Endothelial cell of umbilical vein (primary cell): ENCODE measurements at regions not wholly inside any gene's neighbourhood (a gene's known extent, or its start where the extent isn't known, plus 50 kb on each side); places are given as distances from the start of the nearest gene placed in this dataset.

Experiments used
- BruUV-seq: library from RNA; stranded (reverse); fragments of 400-500 nt; replicated peaks from 2 replicates; lab custom pipeline; 2021; lab: Mats Ljungman, UMichigan
- CTCF ChIA-PET: fragments of 300-600, 350-600 bp; sonication (Branson Sonifier 250); formaldehyde crosslinking; loops from one replicate; lab custom pipeline; 2021; ENCODE audit warnings: antibody characterized with exemption, inconsistent platforms; lab: Charles Lee
- POLR2A ChIA-PET: fragments of 300-600, 350-600 bp; sonication (Branson Sonifier 250); formaldehyde crosslinking; loops from one replicate; lab custom pipeline; 2021; ENCODE audit warnings: antibody characterized with exemption, inconsistent platforms; lab: Charles Lee
- DNase-seq: peaks from one replicate; pipeline ENCODE4 v3.0.0-alpha.2; 2011; ENCODE audit warnings: low read depth, low spot score
- FAIRE-seq: peaks from 2 replicates; lab custom pipeline; 2011; peaks lifted over from hg19 to GRCh38; lab: Jason Lieb, UNC
- H2AFZ ChIP-seq: 2 replicates; pipeline ENCODE4 v1.6.0; 2012; ENCODE audit warnings: low read depth, low read length, control low read depth, inconsistent platforms
- H3K27ac ChIP-seq: 2 replicates; pipeline ENCODE4 v1.5.1; 2011; ENCODE audit warnings: low read depth, mild to moderate bottlenecking, control low read depth, low read length, moderate library complexity; ENCODE audit not compliant: insufficient read depth
- H3K27me3 ChIP-seq, 2 experiments: 2 replicates each; pipeline versions ENCODE4 v1.6.0 to v1.6.1; 2011; ENCODE audit warnings: low read length in 2 of 2, mixed read lengths in 1 of 2; ENCODE audit not compliant: control insufficient read depth in 2 of 2, insufficient read depth in 2 of 2
- H3K36me3 ChIP-seq, 2 experiments: 2 replicates in 1 of 2; 3 replicates in 1 of 2; pipeline ENCODE4 v1.5.1; 2011; ENCODE audit warnings: low read length in 2 of 2, mild to moderate bottlenecking in 1 of 2, moderate library complexity in 1 of 2; ENCODE audit not compliant: control insufficient read depth in 2 of 2, insufficient read depth in 2 of 2; ENCODE audit errors: extremely low read depth in 1 of 2
- H3K4me1 ChIP-seq: 3 replicates; pipeline ENCODE4 v1.5.1; 2011; ENCODE audit warnings: mild to moderate bottlenecking, low read length; ENCODE audit not compliant: control insufficient read depth, insufficient read depth; ENCODE audit errors: extremely low read depth
- H3K4me2 ChIP-seq: 2 replicates; pipeline ENCODE4 v1.6.1; 2011; ENCODE audit warnings: low read length, control low read depth, mixed read lengths; ENCODE audit not compliant: insufficient read depth
- H3K4me3 ChIP-seq, 3 experiments: fragments of 200-600 bp in 1 of 3; sonication (generic), shearing (Covaris generic) in 1 of 3; replicated peaks in 1 of 3; 2 replicates each; pipeline ENCODE4 v1.5.1; 2011 to 2016; ENCODE audit warnings: control low read depth in 3 of 3, low read length in 3 of 3, mild to moderate bottlenecking in 2 of 3, inconsistent platforms in 1 of 3, low read depth in 1 of 3, moderate library complexity in 1 of 3; ENCODE audit not compliant: insufficient read depth in 1 of 3
- H3K79me2 ChIP-seq: 2 replicates; pipeline ENCODE4 v1.6.0; 2012; ENCODE audit warnings: low read length, inconsistent platforms; ENCODE audit not compliant: control insufficient read depth, insufficient read depth
- H3K9ac ChIP-seq: replicated peaks from 2 replicates; pipeline ENCODE3; 2011; ENCODE audit warnings: low read length, control low read depth; ENCODE audit not compliant: insufficient read depth; ENCODE audit errors: extremely low read depth
- H3K9me1 ChIP-seq: replicated peaks from 3 replicates; pipeline ENCODE4 v1.6.0; 2011; ENCODE audit warnings: mild to moderate bottlenecking, low read length; ENCODE audit not compliant: control insufficient read depth, insufficient read depth; ENCODE audit errors: extremely low read depth
- H3K9me3 ChIP-seq: replicated peaks from 2 replicates; pipeline ENCODE4 v1.5.1; 2012; ENCODE audit warnings: low read length, inconsistent platforms; ENCODE audit not compliant: control insufficient read depth, insufficient read depth
- H4K20me1 ChIP-seq: replicated peaks from 2 replicates; pipeline ENCODE3; 2011; ENCODE audit warnings: mild to moderate bottlenecking, low read length; ENCODE audit not compliant: control insufficient read depth, insufficient read depth; ENCODE audit errors: extremely low read depth
- CTCF ChIP-seq, 2 donors: IDR thresholded peaks; 1 replicate in 1 of 2; 2 replicates in 1 of 2; pipeline ENCODE4 v1.5.1; 2011; ENCODE audit warnings: low read length in 2 of 2, mild to moderate bottlenecking in 2 of 2, moderate library complexity in 2 of 2, control low read depth in 1 of 2, inconsistent platforms in 1 of 2, low read depth in 1 of 2; ENCODE audit not compliant: insufficient read depth in 1 of 2; ENCODE audit errors: extremely low read depth in 1 of 2
- EZH2 ChIP-seq: IDR thresholded peaks from 2 replicates; pipeline ENCODE4 v1.6.1; 2012; ENCODE audit warnings: borderline replicate concordance, low read depth, mild to moderate bottlenecking, moderate library complexity, low read length, inconsistent platforms; ENCODE audit not compliant: severe bottlenecking
- FOS ChIP-seq: IDR thresholded peaks from 2 replicates; pipeline ENCODE4 v1.6.1; 2011; ENCODE audit warnings: mild to moderate bottlenecking, low read length, moderate library complexity, borderline replicate concordance; ENCODE audit not compliant: insufficient read depth
- GATA2 ChIP-seq: IDR thresholded peaks from 2 replicates; pipeline ENCODE4 v1.7.0; 2011; ENCODE audit warnings: low read depth, mild to moderate bottlenecking, moderate library complexity, mixed read lengths, low read length; ENCODE audit not compliant: insufficient read length, insufficient read depth
- JUN ChIP-seq: IDR thresholded peaks from 2 replicates; pipeline ENCODE4 v1.6.1; 2011; ENCODE audit warnings: borderline replicate concordance, low read depth; ENCODE audit not compliant: insufficient read length, insufficient read depth
- MYC ChIP-seq: IDR thresholded peaks from one replicate; pipeline ENCODE4 v1.6.1; 2011; ENCODE audit warnings: mild to moderate bottlenecking, low read depth, low read length
- POLR2A ChIP-seq: IDR thresholded peaks from 2 replicates; pipeline ENCODE4 v1.6.1; 2012; ENCODE audit warnings: low read depth, mild to moderate bottlenecking, control low read depth, low read length
- POLR2AphosphoS5 ChIP-seq: IDR thresholded peaks from 2 replicates; pipeline ENCODE4 v1.6.1; 2012; ENCODE audit warnings: low read depth, mild to moderate bottlenecking, control low read depth, low read length, moderate library complexity; ENCODE audit not compliant: insufficient read depth
- dilution Hi-C: fragments of 300-500 bp; cut with MboI; formaldehyde crosslinking; loops from one replicate; pipeline ENCODE4 v1.15.0; 2019; ENCODE audit warnings: low sequenced_read_pairs; ENCODE audit not compliant: extremely low pct_ligation_motif_present
- intact Hi-C: fragments of 100-400 bp; cut with micrococcal nuclease; formaldehyde crosslinking; loops from one replicate; pipeline ENCODE4 v1.10.0; 2022
- TF ChIP-seq, protein P1 (sequence below): IDR thresholded peaks from 2 replicates; pipeline ENCODE4 v1.6.1; 2011; ENCODE audit not compliant: insufficient read depth, insufficient read length

- H3K4me1 ChIP-seq: no peaks in the 10 kb centered on the region
- no peak overlapping the region for H2AFZ ChIP-seq
- DNase-seq (no peak), FAIRE-seq (no peak)
- H3K27me3 ChIP-seq: no peaks in the 10 kb centered on the region
- H3K79me2 ChIP-seq: no peaks in the 10 kb centered on the region
- H4K20me1 ChIP-seq: no peaks in the 10 kb centered on the region
- no TSS peak for BruUV-seq
- POLR2A ChIA-PET: no interaction called here
- intact Hi-C loops: no loop called here
- H3K9me3 ChIP-seq: no peaks in the 10 kb centered on the region
- TF ChIP-seq CTCF (IDR thresholded peaks at IDR 0.05; ENCODE audit: extremely low read depth in 1 of 2, insufficient read depth in 1 of 2, low read depth in 1 of 2, low read length in 2 of 2): no peak
- TF ChIP-seq MYC: no peak
- no peak for TF ChIP-seq POLR2AphosphoS5
- no peak for TF ChIP-seq POLR2A
- TF ChIP-seq FOS: no peak
- no peak for TF ChIP-seq EZH2
- no peak for TF ChIP-seq JUN
- TF ChIP-seq, protein P1, sequence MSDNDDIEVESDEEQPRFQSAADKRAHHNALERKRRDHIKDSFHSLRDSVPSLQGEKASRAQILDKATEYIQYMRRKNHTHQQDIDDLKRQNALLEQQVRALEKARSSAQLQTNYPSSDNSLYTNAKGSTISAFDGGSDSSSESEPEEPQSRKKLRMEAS: no peak
- TF ChIP-seq GATA2: no peak
- no peak overlapping the region for H3K4me3 ChIP-seq
- H3K36me3 ChIP-seq: no peaks in the 10 kb centered on the region
- H3K9me1 ChIP-seq: no peaks in the 10 kb centered on the region
- H3K4me2 ChIP-seq: no peak overlapping the region
- H3K27ac ChIP-seq: no peak overlapping the region
- CTCF ChIA-PET: no interaction called here
- dilution Hi-C loops: no loop called here
- no peak overlapping the region for H3K9ac ChIP-seq
Observed at GRCh38 chr4:162341533-162341932, 177.7 kb upstream of the FSTL5 start.
